M059J (cell line): ENCODE measurements at regions not wholly inside any gene's neighbourhood (a gene's known extent, or its start where the extent isn't known, plus 50 kb on each side); places are given as distances from the start of the nearest gene placed in this dataset.
"Not testable (repeated sequence)": the region's sequence is repeated elsewhere in the genome, so short reads cannot be mapped to it uniquely, and the experiment has no call there.

Source experiments
- DNase-seq: peaks from one replicate; pipeline ENCODE4 v3.0.0-alpha.2; 2012; ENCODE audit warnings: low read depth

GRCh38 chr5:113652161-113652560, 138.7 kb downstream of the YTHDC2 start:
- DNase-seq, result no peak

- no peak for DNase-seq
Measured at GRCh38 chr5:113654828-113655227, 141.3 kb downstream of the YTHDC2 start.

GRCh38 chr5:113660206-113660605, 146.7 kb downstream of the YTHDC2 start:
- DNase-seq, result no peak

- DNase-seq, result no peak
Measured at GRCh38 chr5:113660706-113661250, 147.3 kb downstream of the YTHDC2 start.

- DNase-seq, result peak; percentile 46
Measured at GRCh38 chr5:113663879-113664541, 150.5 kb downstream of the YTHDC2 start.

- no peak for DNase-seq
Measured at GRCh38 chr5:113673041-113673440, 159.5 kb downstream of the YTHDC2 start.

- DNase-seq, result no peak
Measured at GRCh38 chr5:113675166-113675565, 161.7 kb downstream of the YTHDC2 start.

GRCh38 chr5:113678202-113678601, 164.7 kb downstream of the YTHDC2 start:
- DNase-seq, result no peak

GRCh38 chr5:113678924-113679575, 165.6 kb downstream of the YTHDC2 start:
- DNase-seq, result peak; percentile 34

- DNase-seq, result no peak
Measured at GRCh38 chr5:113680534-113680933, 167.0 kb downstream of the YTHDC2 start.

GRCh38 chr5:113682497-113683136, 169.1 kb downstream of the YTHDC2 start:
- peak; percentile 2 for DNase-seq

- no peak for DNase-seq
Measured at GRCh38 chr5:113683211-113683610, 169.7 kb downstream of the YTHDC2 start.

- DNase-seq, result no peak
Measured at GRCh38 chr5:113686599-113686998, 173.1 kb downstream of the YTHDC2 start.

GRCh38 chr5:113689647-113690046, 176.2 kb downstream of the YTHDC2 start:
- no peak for DNase-seq

GRCh38 chr5:113692466-113692865, 179.0 kb downstream of the YTHDC2 start:
- no peak for DNase-seq

- no peak for DNase-seq
Measured at GRCh38 chr5:113692891-113693457, 179.5 kb downstream of the YTHDC2 start.

- no peak for DNase-seq
Measured at GRCh38 chr5:113693701-113694100, 180.2 kb downstream of the YTHDC2 start.

GRCh38 chr5:113694576-113694975, 181.1 kb downstream of the YTHDC2 start:
- no peak for DNase-seq

GRCh38 chr5:113703266-113703665, 189.8 kb downstream of the YTHDC2 start:
- no peak for DNase-seq

GRCh38 chr5:113705657-113706056, 192.2 kb downstream of the YTHDC2 start:
- DNase-seq, result no peak

- DNase-seq, result no peak
Measured at GRCh38 chr5:113713051-113713450, 199.6 kb downstream of the YTHDC2 start.

GRCh38 chr5:113715921-113716320, 202.4 kb downstream of the YTHDC2 start:
- not testable (repeated sequence) for DNase-seq
